ENCODE measurements at regions not wholly inside any gene's neighbourhood (a gene's known extent, or its start where the extent isn't known, plus 50 kb on each side); places are given as distances from the start of the nearest gene placed in this dataset.

- H3K9ac ChIP-seq (ENCODE audit: low read depth in 2 of 2, low read length in 2 of 2) = no peak overlapping the region
- no peak overlapping the region for H3K4me3 ChIP-seq
- no peak for DNase-seq
- no peaks in the 10 kb centered on the region for H3K9me3 ChIP-seq
- no peak overlapping the region for H3K27ac ChIP-seq
- H3K4me1 ChIP-seq = no peaks in the 10 kb centered on the region
- no peaks in the 10 kb centered on the region for H3K36me3 ChIP-seq
- intact Hi-C loops (cut with DNase I) = no loop called here
- TF ChIP-seq, protein P1, sequence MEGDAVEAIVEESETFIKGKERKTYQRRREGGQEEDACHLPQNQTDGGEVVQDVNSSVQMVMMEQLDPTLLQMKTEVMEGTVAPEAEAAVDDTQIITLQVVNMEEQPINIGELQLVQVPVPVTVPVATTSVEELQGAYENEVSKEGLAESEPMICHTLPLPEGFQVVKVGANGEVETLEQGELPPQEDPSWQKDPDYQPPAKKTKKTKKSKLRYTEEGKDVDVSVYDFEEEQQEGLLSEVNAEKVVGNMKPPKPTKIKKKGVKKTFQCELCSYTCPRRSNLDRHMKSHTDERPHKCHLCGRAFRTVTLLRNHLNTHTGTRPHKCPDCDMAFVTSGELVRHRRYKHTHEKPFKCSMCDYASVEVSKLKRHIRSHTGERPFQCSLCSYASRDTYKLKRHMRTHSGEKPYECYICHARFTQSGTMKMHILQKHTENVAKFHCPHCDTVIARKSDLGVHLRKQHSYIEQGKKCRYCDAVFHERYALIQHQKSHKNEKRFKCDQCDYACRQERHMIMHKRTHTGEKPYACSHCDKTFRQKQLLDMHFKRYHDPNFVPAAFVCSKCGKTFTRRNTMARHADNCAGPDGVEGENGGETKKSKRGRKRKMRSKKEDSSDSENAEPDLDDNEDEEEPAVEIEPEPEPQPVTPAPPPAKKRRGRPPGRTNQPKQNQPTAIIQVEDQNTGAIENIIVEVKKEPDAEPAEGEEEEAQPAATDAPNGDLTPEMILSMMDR (IDR thresholded peaks at IDR 0.05) = no peak
- H3K27me3 ChIP-seq = no peaks in the 10 kb centered on the region
Observed at GRCh38 chr1:36737767-36738166, 255.1 kb upstream of the CSF3R start.

DNA sequence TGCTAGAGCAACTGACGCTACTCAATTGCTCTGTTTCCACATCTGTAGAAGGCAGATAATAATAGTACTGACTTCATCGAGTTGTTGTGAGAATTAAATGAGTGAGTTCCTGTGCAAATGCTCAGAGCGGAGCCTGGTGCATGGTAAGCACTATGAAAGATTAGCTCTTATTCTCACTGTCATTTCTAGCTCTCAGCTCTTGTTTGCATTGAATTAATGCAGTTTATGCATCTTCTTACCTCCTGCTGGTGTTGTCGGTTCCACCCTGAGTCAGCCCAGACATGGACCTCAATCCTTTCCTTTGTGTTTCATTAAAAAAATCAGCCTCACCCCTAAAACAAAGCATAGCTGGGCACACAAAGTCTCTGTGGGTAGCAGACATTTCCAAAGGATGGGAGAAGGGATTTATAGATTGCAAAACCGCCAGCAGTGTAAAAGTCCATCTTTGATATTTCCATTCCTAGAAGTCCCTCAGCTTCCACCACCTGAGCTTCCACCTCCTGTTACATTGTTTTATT, 254.4 kb upstream of the CSF3R start:
- no peak overlapping the region for H3K27ac ChIP-seq
- no peaks in the 10 kb centered on the region for H3K9me3 ChIP-seq
- H3K4me3 ChIP-seq = no peak overlapping the region
- intact Hi-C loops (cut with DNase I) = no loop called here
- no peaks in the 10 kb centered on the region for H3K4me1 ChIP-seq
- H3K27me3 ChIP-seq = no peaks in the 10 kb centered on the region
- DNase-seq = no peak
- TF ChIP-seq, protein P1 (IDR thresholded peaks at IDR 0.05) = no peak
- no peaks in the 10 kb centered on the region for H3K36me3 ChIP-seq
- H3K9ac ChIP-seq (ENCODE audit: low read depth in 2 of 2, low read length in 2 of 2) = no peak overlapping the region

- no peak for DNase-seq
- Histone ChIP-seq H3K9me3 (no peaks in the 10 kb centered on the region), H3K9ac (ENCODE audit: low read depth in 2 of 2, low read length in 2 of 2) (no peak overlapping the region), H3K36me3 (no peaks in the 10 kb centered on the region), H3K27me3 (no peaks in the 10 kb centered on the region), H3K27ac (no peak overlapping the region), H3K4me1 (no peaks in the 10 kb centered on the region), H3K4me3 (no peak overlapping the region)
- TF ChIP-seq, protein P1 (IDR thresholded peaks at IDR 0.05) = no peak
- intact Hi-C loops (cut with DNase I) = no loop called here
Observed at GRCh38 chr1:36735939-36736730, 253.4 kb upstream of the CSF3R start.

DNA sequence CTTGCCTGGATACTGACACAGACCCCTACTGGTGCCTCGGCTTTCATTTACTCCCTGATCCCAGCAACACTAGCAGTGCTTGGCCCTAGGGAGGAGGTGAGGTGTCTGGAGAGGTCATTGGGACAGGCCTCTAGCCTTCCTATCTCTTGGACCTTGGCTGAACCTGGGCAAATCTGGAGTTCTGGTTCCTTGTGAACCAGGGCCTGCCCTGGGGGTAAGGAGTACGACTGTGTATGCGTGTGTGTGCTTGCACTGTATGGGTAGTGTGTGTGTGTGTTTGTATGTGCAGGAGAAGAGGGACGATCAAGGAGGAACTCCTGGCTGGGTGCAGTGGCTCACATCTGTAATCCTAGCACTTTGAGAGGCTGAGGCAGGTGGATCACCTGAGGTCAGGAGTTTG, 252.7 kb upstream of the CSF3R start:
- intact Hi-C loops (cut with DNase I) = no loop called here
- Histone ChIP-seq H3K4me3 (no peak overlapping the region), H3K27me3 (no peaks in the 10 kb centered on the region), H3K4me1 (no peaks in the 10 kb centered on the region), H3K9ac (ENCODE audit: low read depth in 2 of 2, low read length in 2 of 2) (no peak overlapping the region), H3K27ac (no peak overlapping the region), H3K9me3 (no peaks in the 10 kb centered on the region), H3K36me3 (no peaks in the 10 kb centered on the region)
- DNase-seq = no peak
- TF ChIP-seq, protein P1 (IDR thresholded peaks at IDR 0.05) = no peak

- Histone ChIP-seq H3K9ac (ENCODE audit: low read depth in 2 of 2, low read length in 2 of 2) (no peak overlapping the region), H3K27me3 (no peaks in the 10 kb centered on the region), H3K4me1 (no peaks in the 10 kb centered on the region), H3K36me3 (no peaks in the 10 kb centered on the region), H3K4me3 (no peak overlapping the region), H3K9me3 (no peaks in the 10 kb centered on the region), H3K27ac (no peak overlapping the region)
- TF ChIP-seq, protein P1 (IDR thresholded peaks at IDR 0.05) = no peak
- intact Hi-C loops (cut with DNase I) = no loop called here
- no peak for DNase-seq
Observed at GRCh38 chr1:36734356-36734755, 251.6 kb upstream of the CSF3R start.

Data from colonic mucosa (tissue), 4 donors.